Esophagus muscularis mucosa (tissue), 4 donors: ENCODE measurements at regions not wholly inside any gene's neighbourhood (a gene's known extent, or its start where the extent isn't known, plus 50 kb on each side); places are given as distances from the start of the nearest gene placed in this dataset.

Source experiments
- CTCF ChIP-seq, 3 experiments: fragments of 200-600 bp in 2 of 3; fragments of 450-650 bp in 1 of 3; sonication (generic) in 2 of 3; IDR thresholded peaks; one replicate each; pipeline ENCODE4 v1.5.1; 2017 to 2019; ENCODE audit warnings: antibody characterized with exemption in 3 of 3, mild to moderate bottlenecking in 2 of 3, moderate library complexity in 1 of 3
- EP300 ChIP-seq: sonication (generic); formaldehyde crosslinking; IDR thresholded peaks from one replicate; pipeline ENCODE4 v1.6.1; 2017; ENCODE audit warnings: antibody characterized with exemption
- POLR2A ChIP-seq: fragments of 450-650 bp; IDR thresholded peaks from one replicate; pipeline ENCODE4 v1.6.1; 2017; ENCODE audit warnings: antibody characterized with exemption, moderate library complexity, mild to moderate bottlenecking, low read depth

GRCh38 chr11:87739766-87740165 lies 435.5 kb downstream of the RAB38 start:
- TF ChIP-seq CTCF (IDR thresholded peaks at IDR 0.05), result no peak
- TF ChIP-seq EP300, result no peak
- TF ChIP-seq POLR2A, result no peak
